ENCODE measurements at regions not wholly inside any gene's neighbourhood (a gene's known extent, or its start where the extent isn't known, plus 50 kb on each side); places are given as distances from the start of the nearest gene placed in this dataset.

GRCh38 chrY:7240101-7240500 lies 328.5 kb upstream of the AMELY start:
- DNase-seq (ENCODE audit: low spot score), result no peak

- no peak for DNase-seq (ENCODE audit: low spot score)
Observed at GRCh38 chrY:7211971-7212370, 300.4 kb upstream of the AMELY start.

GRCh38 chrY:7204456-7204855 lies 292.9 kb upstream of the AMELY start:
- DNase-seq (ENCODE audit: low spot score), result no peak

GRCh38 chrY:7182591-7182990 lies 271.0 kb upstream of the AMELY start:
- DNase-seq (ENCODE audit: low spot score), result no peak

- no peak for DNase-seq (ENCODE audit: low spot score)
Observed at GRCh38 chrY:7177631-7178030, 266.1 kb upstream of the AMELY start.

GRCh38 chrY:7169475-7169874 lies 257.9 kb upstream of the AMELY start:
- DNase-seq (ENCODE audit: low spot score), result no peak

GRCh38 chrY:7141477-7141876 lies 229.9 kb upstream of the AMELY start:
- DNase-seq (ENCODE audit: low spot score), result no peak

Measured in umbilical cord (tissue), 1 donor.